Esophagus squamous epithelium (tissue), 4 donors: ENCODE measurements at regions not wholly inside any gene's neighbourhood (a gene's known extent, or its start where the extent isn't known, plus 50 kb on each side); places are given as distances from the start of the nearest gene placed in this dataset.

Source experiments
- POLR2A ChIP-seq, 4 donors: fragments of 450-650 bp; IDR thresholded peaks; one replicate each; pipeline ENCODE4 v1.6.1; 2017; ENCODE audit warnings: antibody characterized with exemption in 4 of 4, mild to moderate bottlenecking in 4 of 4, moderate library complexity in 3 of 4
- TF ChIP-seq, protein P1 (sequence below), 6 experiments: fragments of 450-650 bp in 4 of 6; fragments of 200-600 bp in 2 of 6; sonication (generic) in 2 of 6; IDR thresholded peaks; one replicate each; pipeline ENCODE4 v1.5.1; 2016 to 2019; ENCODE audit warnings: antibody characterized with exemption in 6 of 6, mild to moderate bottlenecking in 4 of 6, moderate library complexity in 4 of 6

DNA sequence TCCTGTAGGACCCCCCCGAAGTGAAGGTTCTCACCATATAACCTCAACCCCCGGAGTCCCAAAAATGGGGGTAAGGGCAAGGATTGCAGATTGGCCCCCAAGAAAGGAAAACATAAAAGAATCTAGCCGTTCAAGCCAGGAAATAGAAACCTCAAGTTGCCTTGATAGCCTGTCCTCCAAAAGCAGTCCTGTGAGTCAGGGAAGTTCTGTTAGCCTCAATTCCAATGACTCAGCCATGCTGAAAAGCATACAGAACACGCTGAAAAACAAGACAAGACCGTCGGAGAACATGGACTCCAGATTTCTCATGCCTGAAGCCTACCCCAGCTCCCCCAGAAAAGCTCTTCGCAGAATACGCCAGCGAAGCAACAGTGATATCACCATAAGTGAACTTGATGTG, 344.2 kb upstream of the RGS6 start:
- TF ChIP-seq, protein P1, sequence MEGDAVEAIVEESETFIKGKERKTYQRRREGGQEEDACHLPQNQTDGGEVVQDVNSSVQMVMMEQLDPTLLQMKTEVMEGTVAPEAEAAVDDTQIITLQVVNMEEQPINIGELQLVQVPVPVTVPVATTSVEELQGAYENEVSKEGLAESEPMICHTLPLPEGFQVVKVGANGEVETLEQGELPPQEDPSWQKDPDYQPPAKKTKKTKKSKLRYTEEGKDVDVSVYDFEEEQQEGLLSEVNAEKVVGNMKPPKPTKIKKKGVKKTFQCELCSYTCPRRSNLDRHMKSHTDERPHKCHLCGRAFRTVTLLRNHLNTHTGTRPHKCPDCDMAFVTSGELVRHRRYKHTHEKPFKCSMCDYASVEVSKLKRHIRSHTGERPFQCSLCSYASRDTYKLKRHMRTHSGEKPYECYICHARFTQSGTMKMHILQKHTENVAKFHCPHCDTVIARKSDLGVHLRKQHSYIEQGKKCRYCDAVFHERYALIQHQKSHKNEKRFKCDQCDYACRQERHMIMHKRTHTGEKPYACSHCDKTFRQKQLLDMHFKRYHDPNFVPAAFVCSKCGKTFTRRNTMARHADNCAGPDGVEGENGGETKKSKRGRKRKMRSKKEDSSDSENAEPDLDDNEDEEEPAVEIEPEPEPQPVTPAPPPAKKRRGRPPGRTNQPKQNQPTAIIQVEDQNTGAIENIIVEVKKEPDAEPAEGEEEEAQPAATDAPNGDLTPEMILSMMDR (IDR thresholded peaks at IDR 0.05), result no peak
- no peak for TF ChIP-seq POLR2A (IDR thresholded peaks at IDR 0.05)
